CD4-positive, alpha-beta T cell treated with Interleukin-1 beta for 1 hour (primary cell): ENCODE measurements at regions not wholly inside any gene's neighbourhood (a gene's known extent, or its start where the extent isn't known, plus 50 kb on each side); places are given as distances from the start of the nearest gene placed in this dataset.

ENCODE experiments used
- DNase-seq, 2 donors: peaks; one replicate each; pipeline ENCODE4 v3.0.0-alpha.2; 2020 to 2022

DNA sequence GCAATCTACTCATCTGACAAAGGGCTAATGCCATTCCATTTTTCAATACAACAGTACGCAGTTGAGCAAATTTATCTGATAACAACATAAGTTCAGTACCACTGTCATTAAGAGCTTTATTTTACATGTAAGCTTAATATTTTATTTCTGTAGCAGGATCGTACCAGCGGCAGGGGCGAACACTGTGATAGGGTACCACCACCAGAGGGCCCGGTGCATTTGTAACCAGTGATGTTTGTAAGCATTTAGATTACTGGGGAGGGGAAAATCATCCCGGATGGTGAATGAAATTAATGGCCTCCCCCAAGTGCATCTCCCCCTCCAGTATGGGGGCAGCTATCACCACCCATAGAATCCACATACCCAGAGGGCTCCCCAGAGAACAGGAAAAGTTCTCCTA lies 179.0 kb downstream of the ADGRA3 start:
- DNase-seq, result no peak

DNA sequence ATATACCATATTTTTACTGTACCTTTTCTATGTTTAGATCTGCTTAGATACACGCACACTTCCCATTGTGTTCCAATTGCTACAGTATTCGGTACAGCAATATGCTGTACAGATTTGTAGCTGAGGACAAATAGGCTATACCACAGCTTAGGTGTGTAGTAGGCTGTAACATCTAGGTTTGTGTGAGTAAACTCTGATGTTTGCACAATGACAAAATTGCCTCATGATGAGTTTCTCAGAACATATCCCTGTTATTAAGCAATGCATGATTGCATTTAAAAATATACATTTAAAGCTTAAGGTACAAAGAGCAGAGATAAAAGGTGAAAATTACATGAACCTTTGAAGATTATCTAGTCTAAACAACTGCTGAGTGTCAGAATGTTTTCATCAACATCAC lies 181.7 kb downstream of the ADGRA3 start:
- no peak for DNase-seq

DNA sequence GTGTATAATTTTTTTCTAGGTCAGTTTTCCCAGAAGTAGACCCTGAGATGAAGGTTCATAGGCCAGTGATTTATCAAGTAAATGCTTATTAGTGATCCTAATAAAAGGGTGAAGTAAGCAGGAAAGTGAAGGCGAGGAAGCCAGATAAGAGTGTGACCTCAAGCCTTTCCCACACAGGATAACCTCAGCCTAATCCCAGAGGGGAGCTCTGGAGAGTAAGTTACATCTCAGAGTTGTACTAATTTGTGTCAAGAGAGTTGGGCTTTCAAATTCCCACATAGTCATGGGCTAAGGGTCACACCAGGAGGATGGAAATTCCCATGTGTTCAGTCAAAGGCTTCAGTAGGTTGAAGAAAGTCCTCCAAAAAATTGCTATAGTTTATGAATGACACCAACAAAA lies 191.4 kb downstream of the ADGRA3 start:
- no peak for DNase-seq

DNA sequence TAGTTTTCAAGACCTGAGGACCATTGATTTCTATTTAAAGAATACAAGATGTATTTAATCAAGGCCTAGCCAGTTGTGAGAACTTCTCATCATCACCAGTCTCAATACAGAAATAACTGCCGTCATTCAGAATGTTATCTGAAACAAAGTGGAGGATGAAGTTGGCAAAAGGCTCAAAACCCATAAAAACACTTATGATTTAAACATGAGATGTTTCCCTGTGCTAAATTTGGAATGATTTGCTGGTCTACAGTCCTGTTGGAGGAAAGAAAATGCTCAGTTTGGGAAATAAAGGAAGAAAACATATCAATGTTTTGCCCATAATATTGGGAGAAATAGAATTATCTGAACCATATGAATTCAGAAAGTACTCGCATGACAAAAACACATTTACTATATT lies 192.2 kb downstream of the ADGRA3 start:
- DNase-seq, result no peak

DNA sequence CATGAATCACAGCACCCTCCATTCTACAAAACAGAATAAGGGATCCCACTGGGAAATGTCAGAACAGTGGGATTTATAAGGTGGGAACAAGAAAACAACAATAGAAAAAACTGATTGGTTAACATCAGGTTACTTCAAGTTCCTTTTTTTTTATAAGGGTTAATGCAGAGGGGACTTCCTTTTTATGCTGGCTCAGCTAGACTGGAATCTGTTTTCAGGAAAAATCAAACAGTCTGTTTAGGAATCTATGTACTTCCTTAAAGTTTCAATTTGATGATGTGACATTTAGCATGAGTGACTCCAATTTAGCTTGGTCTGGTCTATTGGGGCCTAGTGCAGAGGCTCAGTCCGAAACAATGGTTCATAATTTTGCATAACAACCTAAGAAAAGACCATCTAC lies 192.9 kb downstream of the ADGRA3 start:
- no peak for DNase-seq

DNA sequence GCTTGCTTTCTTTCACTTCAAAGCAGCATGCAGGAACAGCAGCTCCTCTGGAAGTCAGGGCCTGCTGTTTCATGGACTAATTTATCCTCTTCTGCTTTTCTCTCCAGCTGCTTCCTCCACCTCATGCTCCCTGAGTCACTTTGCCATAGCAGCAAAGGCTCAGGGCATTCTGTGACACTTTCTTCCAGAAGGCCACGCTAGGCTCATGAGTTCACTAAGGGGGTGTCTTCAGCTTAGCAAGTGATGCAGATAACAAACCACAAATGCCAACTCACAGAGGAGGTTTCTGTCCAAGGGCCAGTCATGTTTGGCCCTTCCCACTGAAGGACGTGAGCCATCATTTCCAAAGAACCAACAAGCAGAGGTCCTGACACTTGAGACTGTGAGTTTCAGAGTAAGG lies 200.2 kb downstream of the ADGRA3 start:
- no peak for DNase-seq

DNA sequence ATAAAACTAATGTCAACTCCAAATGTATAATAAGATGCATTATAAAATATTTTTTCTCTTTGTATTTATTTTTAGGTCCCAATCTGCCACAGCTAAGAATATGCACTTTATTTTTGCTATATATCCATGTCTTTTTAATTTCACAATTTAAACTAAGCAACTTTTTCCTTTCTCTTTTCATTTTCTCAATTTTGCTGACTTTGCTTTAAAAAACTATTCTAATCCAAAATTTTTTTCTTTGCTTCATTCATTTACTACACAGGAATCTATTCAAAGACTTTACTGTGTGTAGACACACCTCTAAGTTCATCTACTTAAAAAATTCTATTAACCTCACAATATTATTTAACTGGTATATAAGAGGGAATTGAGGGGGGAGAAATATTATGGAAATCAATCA lies 201.9 kb downstream of the ADGRA3 start:
- no peak for DNase-seq

DNA sequence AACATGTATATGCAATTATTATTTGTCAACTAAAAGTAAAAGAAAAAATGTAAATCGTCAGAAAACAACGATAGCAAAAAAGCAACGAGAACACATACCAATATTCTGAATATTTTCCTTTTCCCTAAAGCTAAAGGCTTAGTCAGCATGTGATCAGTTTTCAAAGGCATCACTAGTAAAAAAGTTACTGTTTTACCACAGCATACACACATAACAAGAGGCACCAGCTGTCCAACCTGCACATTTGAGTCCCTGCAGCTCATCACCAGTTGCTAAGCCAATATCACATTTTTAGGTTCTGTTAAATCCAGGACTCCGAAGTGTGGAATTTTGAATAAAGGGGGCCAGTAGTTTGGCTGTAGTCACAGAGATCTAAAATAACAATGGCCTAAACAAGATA lies 203.8 kb downstream of the ADGRA3 start:
- DNase-seq, result no peak

DNA sequence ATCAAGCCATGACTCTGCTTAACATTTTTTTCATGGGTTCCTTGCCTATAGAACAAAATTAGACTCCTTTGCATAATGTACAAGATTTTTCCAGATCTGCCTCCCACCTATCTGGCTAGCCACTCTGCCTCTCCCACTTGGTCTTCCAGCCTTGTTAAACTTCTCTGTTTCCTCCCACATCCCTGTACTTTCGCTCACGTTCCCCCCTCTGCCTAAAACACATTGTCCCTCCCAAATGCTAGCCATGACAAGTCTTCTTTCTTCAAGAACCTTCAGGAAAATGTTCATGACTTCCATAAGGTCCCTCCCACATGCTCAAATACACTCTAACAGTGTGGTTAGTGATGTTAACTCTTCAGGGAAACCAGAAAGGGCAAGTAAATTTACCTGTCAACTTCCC lies 214.6 kb downstream of the ADGRA3 start:
- DNase-seq, result no peak

DNA sequence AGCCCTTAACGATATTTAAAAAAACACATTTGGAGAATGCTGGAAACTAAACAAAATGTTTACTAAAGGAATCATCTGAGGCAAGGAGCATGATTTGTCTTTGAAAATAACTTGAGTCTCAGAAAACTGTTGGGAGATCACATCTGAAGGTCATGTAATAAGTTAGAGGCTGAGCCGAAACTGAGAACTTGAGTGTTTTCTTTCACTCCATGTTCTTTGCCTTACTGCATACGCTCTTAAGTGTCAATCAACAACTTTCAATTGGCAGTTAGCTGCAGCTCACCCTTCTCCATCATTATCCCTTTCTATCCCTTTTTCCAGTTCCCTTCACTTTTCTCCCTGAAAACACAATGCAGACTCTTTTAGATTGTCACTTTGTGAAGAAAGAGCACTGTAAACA lies 216.2 kb downstream of the ADGRA3 start:
- DNase-seq, result no peak

DNA sequence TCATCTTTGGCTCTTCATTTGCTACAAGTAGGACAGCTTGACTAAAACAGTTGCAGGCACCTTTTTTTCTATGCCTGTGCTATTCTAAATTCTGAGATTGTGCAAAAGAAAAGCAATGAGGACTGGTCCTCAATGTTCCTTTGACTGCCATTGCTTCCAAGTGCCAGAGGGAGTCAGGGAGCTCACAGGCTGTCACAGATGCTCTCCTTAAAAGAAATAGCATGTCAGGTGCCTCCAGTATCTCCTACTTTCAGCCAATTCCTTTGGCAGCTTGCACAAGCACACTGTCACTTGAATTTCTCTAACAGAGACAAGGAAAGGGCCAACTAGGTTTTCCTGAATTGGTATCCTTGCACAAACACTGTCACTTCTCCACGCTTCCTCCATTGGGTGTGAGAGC lies 228.2 kb downstream of the ADGRA3 start:
- no peak for DNase-seq

DNA sequence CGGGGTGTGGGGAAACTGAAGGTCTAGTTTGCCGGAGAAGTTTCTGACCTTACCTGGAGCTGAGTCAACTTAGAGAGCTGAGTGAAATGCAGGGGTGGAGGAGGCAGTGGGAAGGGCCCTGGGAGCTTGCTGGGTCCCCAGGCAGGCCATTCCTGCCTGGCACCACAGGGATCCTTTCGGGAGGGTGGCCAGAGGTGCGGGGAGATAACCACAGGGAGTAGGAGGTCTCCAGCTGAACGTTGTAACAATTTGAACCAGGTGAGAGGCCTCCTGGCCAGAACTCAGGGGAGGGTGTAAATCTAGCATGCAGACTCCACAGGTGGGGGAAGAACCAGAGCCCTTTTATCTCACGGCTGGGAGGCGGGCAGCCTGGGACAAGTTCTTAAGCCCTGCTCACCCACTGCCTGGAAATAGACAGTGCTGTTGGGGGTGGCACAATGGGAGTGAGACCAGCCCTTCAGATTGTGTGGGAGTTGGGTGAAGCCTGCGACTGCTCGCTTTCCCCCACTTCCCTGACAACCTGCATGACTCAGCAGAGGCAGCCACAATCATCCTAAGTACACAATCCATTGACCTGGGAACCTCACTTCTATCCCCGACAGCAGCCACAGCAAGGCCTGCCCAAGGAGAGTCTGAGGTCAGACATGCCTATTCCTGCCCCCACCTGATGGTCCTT lies 247.4 kb downstream of the ADGRA3 start:
- DNase-seq, result no peak

DNA sequence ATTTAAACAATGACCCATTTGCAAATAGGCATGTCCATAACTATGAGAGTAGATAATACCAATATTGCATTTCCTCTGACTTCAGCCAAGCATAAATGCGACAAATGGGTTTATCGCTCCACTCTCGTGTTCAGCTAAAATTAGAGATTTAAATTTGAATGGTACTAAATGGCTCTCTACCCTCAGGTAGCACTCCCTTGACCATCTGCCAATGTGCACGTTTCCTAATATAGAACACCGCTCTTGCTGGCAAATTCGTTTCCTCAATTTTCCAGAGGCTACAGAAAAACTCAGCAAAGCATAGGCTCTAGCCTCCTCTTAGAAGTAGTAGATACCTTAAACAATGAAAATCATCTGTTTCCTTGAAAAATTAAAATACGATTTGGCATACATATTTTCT lies 251.6 kb downstream of the ADGRA3 start:
- no peak for DNase-seq

DNA sequence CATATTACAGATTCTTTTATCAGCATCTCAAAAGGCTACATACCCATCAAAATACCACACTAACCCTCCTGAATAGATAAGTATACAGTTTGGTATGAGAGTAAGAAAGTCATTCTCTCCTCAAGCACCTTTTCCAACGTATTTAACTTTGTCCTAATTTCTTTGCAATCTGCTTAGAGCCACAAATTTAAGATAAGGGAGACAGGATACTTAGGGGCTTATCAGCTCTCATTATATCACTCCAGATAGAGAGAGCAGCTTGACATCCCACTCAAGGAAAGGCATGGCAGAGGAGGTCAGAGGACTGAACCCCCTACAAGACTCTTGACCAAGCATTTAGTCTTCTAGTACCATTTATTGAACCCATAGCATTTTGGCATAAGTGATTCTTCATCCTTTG lies 262.4 kb downstream of the ADGRA3 start:
- no peak for DNase-seq

DNA sequence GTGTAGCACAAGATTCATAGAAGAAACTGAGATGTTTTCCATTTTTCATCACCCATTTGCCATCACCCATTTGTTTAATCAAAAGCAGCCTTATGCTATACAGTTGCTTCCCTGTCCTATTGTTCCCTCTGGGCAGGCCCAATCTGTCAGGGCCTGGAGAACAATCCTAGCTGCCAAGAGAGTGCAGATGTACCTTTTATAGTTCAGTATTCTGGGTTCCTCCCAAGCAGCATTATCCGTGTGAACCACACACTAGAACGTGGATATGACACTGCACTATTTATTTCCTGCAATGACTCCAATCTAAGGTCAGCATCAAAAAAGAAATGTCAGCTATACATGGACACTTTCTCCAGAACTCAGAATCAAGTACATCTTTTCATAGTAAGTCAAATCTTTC lies 269.0 kb downstream of the ADGRA3 start:
- no peak for DNase-seq

DNA sequence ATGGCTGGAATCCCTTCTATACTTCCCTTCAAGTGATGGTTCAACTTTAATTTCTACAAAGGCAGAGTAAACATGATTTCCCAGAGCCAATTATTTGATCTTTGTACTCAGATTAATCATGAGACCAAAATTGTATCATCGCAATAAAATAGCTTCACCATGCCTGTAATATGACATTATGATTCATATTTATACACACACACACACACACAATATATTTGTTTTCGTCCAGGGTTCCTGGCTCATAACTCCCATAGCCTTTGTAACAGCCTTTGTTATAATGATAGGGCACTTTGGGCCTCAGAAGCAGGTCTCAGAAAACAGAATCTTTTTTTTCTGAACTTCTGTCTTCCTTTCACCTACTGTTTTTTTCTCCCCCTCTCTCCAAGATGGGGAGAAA lies 270.6 kb downstream of the ADGRA3 start:
- DNase-seq, result no peak

DNA sequence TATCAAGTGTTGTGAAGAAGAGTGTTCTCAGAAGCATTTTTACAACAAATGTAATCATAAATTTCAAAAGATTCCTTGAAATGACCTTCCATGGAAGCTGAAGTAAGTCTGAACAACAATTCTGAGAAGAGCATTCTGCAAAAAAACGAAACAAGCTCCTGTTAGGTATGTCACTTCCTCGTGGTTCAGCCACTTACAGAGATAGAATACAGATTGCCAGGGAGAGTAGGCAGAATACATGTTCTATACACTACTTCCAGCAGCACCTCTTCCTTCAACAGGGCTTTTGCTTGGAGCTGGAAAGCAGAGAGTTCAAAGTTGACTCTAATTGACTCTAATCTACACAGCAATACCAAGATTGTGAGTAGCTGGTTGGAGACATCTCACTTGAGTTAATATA lies 274.5 kb downstream of the ADGRA3 start:
- no peak for DNase-seq

DNA sequence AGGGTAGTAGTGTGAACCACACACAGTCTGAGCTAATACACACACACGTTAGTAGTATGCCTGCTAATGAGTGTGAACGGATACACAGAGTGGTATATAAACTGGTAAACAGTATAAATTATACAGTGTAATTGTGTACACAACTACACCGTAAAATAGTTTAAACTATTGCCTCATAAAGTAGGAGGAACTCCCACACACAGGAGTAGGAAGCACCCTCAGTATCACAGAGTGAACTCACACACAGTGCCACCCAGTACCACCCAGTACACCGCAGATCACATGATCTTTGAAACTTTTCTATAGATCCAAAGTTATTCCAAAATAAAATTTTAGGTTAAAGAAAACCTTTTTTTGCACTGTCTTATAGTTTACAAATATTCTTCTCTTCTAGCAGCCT lies 275.1 kb downstream of the ADGRA3 start:
- no peak for DNase-seq

DNA sequence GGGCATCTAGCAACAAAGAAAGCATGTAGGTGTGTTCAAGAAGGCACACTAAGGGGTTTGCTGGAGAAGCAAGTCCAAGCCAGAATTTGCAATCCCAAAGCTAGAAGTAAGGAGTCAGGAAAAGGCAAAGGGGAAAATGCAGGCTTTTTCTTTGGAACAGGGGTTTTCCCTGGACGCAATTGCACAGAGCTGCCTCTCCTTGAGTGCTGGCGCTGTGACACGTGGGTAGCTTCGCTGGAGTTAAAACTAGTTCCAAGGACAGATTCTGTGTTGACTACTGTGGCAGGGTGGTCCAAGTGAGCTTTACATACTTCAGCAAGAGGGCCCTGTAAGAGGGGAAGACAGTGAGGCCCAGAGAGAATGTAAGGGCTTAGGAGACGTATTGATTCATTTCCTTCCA lies 277.1 kb downstream of the ADGRA3 start:
- DNase-seq, result no peak

DNA sequence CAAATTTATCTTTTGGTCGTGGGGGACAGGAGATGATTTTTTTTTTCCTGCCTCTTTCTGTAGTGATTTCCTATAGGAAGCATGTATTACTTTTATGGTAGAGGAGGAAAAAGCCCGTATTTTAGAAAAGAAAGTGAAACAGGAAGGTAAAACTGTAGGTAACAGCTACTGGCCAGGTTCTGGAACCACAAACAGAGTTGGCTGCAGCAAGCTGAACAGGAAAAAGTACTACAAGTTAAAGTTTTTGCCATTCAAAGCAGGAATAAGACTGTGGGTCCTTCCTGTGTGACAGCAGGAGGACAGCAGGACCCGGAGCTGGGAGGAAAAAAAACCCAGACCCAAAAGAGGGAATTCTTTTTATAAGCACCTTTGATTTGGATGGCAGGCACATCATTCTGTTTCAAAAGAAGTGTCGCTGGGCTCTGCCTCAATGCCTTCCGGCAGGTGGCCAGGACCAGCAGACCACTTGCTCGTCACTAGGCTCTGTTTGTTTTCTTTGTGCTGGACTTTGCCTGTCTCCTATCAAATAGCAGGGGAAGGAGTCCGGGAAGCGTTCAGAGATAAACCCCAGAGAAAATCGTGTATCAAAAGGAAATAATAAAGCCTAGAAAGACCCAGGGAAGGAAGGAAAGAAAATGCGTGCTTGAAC lies 277.9 kb downstream of the ADGRA3 start:
- no peak for DNase-seq

DNA sequence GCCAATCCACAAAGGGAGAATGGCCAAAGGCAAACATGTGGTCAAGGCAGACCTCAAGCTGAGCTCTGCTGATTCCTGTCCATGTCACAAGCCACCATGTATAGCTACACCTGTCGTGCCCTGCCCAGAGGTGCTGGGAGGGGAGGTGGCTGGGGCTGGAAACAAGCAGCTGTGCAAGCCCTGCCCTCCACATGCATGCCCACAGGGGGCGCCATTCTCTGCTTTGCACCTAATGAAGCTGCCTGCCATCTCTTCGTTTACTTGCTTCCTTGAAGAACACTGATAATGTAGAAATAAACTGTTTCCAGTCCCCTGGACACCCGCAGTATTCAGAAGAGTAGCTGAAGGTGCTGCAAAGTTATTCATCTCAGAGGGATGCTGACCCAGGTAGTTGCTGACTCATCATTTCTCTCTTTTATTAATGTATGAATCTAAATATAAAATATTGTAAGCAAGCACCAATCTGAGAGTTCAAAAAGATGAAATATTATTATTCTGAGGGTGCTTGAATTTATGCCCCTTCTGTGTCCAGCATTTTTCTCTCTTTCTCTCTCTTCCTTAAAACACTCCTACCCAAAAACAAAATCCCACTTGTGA lies 278.6 kb downstream of the ADGRA3 start:
- DNase-seq, result peak; percentile 15 to 34

DNA sequence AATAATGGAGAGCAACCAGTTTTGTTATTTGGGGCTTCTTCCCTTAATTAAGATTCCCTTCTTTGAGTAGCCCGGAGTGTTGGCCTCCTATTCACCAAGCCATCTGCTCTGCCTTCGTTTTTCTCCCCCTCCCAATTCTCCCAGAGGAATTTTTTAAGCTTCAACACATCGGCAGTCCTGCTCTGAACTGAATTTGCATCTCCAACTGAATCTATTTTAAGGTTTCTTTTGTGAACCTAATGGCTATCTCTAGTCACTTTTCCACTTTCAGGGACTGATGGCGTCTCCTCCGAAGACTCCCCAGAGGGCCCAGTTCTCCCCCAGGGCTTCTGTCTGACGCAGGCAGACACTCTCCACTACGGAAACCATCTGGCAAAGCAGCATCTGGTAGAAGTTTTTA lies 280.2 kb downstream of the ADGRA3 start:
- no peak for DNase-seq

DNA sequence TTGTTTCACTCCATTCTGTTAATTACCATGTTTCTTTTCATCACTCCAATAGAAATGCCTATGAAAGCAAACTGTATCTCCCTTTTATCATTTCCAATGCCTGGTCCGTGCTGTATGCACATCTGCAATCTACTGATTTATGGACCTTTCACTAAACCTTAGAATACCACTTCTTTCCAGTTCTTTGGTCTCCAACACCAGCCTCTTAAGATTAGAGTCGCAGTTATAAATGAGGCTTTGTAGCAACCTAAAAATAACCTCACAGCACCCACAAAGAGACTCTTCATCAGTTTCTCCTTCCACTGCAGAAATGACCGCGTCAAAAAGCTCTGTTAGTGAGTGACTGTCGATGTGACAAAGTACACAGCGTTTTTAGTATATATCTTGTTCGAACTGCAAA lies 282.6 kb downstream of the ADGRA3 start:
- DNase-seq, result no peak

DNA sequence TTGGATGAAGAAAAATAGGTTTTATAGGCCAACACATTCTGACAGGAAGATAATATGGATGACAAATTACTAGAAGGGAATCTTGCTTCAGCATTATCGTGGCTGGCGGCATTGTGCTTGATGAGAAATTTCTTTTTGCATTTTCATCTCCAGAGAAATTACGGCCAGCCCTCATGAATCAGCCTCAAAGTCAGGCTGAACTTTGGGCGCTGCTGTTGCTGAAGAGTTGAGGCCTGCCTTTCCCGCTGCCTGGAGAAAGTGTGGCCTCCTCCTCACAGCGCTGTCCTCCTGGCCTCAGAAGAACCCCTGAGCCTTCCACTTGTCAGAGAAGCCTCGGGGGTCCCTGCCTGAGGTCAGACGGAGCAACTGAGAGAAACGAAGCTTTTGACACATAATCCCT lies 272.4 kb upstream of the KCNIP4 start:
- DNase-seq, result no peak

DNA sequence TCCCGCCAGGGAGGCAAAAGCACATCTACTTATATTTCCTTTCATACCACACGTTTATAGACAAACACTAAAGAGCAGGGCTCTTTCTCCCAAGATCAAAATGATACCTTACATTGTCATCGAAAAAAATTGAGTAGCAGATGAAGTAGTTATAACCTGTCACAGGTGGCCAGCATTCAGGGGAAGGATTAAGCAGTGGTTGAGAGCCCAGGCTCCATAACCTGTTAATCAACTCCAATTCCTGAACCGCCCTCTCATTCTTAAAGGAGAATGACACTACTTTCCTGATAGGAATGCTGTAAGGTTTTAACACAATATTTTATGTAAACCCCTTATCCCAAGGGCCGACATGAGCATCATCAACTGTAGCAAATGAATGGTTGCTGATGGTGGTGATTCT lies 268.9 kb upstream of the KCNIP4 start:
- DNase-seq, result no peak
